ENCODE measurements at regions not wholly inside any gene's neighbourhood (a gene's known extent, or its start where the extent isn't known, plus 50 kb on each side); places are given as distances from the start of the nearest gene placed in this dataset.

DNA sequence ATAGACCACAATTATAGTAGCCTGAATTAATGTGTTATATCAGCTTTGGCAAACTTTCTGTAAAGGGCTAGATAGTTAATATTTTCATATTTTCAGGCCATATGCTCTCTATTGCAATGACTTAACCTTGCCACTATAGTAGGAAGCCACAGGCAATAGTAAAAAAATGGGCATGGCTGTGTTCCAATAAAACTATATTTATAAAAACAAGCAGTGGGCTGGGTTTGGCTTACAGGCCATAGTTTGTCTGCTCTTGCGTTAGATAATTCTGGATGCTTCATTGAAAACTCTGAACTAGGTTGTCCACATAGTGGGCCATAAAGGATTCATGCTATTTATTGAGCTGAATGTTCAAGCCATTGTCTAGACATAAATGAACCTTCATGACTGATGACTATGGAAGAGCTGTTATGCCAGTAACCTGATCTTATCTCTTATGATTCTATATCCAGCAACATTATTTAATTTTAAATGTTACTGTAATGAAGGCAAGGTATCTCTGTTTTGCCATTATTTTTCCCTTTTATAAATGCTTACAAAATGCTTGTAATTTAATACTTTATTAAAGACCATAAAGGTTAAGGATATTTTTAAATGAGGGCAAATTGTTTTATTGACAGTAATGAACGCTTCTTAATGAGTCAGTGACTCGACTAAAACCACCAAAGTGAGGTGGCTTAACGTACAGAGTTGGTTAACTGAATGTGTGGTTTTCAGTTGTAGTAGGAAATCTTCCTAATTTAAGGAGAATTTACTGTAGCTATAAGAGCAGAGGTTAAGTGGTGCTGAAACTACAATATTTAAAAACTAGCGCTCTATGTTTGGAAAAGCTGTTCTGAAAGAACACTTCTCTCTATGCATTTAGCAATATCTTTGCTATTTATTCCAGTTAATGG, 560.6 kb downstream of the PRR16 start:
- TF ChIP-seq, protein P1, sequence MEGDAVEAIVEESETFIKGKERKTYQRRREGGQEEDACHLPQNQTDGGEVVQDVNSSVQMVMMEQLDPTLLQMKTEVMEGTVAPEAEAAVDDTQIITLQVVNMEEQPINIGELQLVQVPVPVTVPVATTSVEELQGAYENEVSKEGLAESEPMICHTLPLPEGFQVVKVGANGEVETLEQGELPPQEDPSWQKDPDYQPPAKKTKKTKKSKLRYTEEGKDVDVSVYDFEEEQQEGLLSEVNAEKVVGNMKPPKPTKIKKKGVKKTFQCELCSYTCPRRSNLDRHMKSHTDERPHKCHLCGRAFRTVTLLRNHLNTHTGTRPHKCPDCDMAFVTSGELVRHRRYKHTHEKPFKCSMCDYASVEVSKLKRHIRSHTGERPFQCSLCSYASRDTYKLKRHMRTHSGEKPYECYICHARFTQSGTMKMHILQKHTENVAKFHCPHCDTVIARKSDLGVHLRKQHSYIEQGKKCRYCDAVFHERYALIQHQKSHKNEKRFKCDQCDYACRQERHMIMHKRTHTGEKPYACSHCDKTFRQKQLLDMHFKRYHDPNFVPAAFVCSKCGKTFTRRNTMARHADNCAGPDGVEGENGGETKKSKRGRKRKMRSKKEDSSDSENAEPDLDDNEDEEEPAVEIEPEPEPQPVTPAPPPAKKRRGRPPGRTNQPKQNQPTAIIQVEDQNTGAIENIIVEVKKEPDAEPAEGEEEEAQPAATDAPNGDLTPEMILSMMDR (IDR thresholded peaks at IDR 0.05; ENCODE audit: insufficient read depth, low read length, poor library complexity, severe bottlenecking): no peak
- TF ChIP-seq EZH2phosphoT487 (conservative IDR thresholded peaks at IDR 0.05; ENCODE audit: low read length): no peak

All from SU-DHL-6 (cell line).